Mesendoderm (in vitro differentiated cells): ENCODE measurements at regions not wholly inside any gene's neighbourhood (a gene's known extent, or its start where the extent isn't known, plus 50 kb on each side); places are given as distances from the start of the nearest gene placed in this dataset.

ENCODE experiments used
- DNase-seq: peaks from one replicate; pipeline ENCODE4 v3.0.0; 2013
- H2AK5ac ChIP-seq: 2 replicates; pipeline ENCODE4 v1.6.1; 2013; ENCODE audit warnings: low read length, inconsistent platforms
- H2BK120ac ChIP-seq: 2 replicates; pipeline ENCODE4 v1.6.1; 2013; ENCODE audit warnings: low read depth, mild to moderate bottlenecking, low read length, moderate library complexity, mixed read lengths
- H2BK15ac ChIP-seq: replicated peaks from 2 replicates; pipeline ENCODE4 v1.6.1; 2013; ENCODE audit warnings: low read depth, mild to moderate bottlenecking, moderate library complexity
- H2BK5ac ChIP-seq: 2 replicates; pipeline ENCODE4 v1.6.1; 2013; ENCODE audit warnings: low read length, inconsistent platforms
- H3K18ac ChIP-seq: 2 replicates; pipeline ENCODE4 v1.6.1; 2013; ENCODE audit warnings: mild to moderate bottlenecking, low read length, mixed read lengths
- H3K23ac ChIP-seq: one replicate; pipeline ENCODE4 v1.6.1; 2013; ENCODE audit warnings: low read length
- H3K27ac ChIP-seq: 2 replicates; pipeline ENCODE4 v1.5.1; 2013; ENCODE audit warnings: low read depth, mild to moderate bottlenecking, inconsistent platforms, low read length, moderate library complexity
- H3K27me3 ChIP-seq: 2 replicates; pipeline ENCODE4 v1.6.1; 2013; ENCODE audit warnings: low read length, control low read depth, mild to moderate bottlenecking, inconsistent platforms; ENCODE audit not compliant: insufficient read depth, poor library complexity
- H3K36me3 ChIP-seq: 2 replicates; pipeline ENCODE4 v1.6.1; 2013; ENCODE audit warnings: low read length, inconsistent platforms; ENCODE audit not compliant: control insufficient read depth, insufficient read depth
- H3K4ac ChIP-seq: one replicate; pipeline ENCODE4 v1.6.1; 2013; ENCODE audit warnings: low read depth, mild to moderate bottlenecking, low read length, moderate library complexity
- H3K4me1 ChIP-seq: 2 replicates; pipeline ENCODE4 v1.6.1; 2013; ENCODE audit warnings: low read depth, low read length, inconsistent platforms; ENCODE audit not compliant: control insufficient read depth
- H3K4me2 ChIP-seq: 2 replicates; pipeline ENCODE4 v1.6.1; 2013; ENCODE audit warnings: low read length
- H3K4me3 ChIP-seq: 2 replicates; pipeline ENCODE4 v1.5.1; 2013; ENCODE audit warnings: mild to moderate bottlenecking, low read length
- H3K56ac ChIP-seq: one replicate; pipeline ENCODE4 v1.6.1; 2013; ENCODE audit warnings: low read length
- H3K79me1 ChIP-seq: 2 replicates; pipeline ENCODE4 v1.6.1; 2013; ENCODE audit warnings: low read length, inconsistent platforms
- H3K79me2 ChIP-seq: 2 replicates; pipeline ENCODE4 v1.6.1; 2013; ENCODE audit warnings: mild to moderate bottlenecking, low read length; ENCODE audit not compliant: control insufficient read depth, insufficient read depth
- H3K9ac ChIP-seq: 2 replicates; pipeline ENCODE4 v1.6.1; 2013; ENCODE audit warnings: low read length, inconsistent platforms
- H4K5ac ChIP-seq: one replicate; pipeline ENCODE4 v1.6.1; 2013; ENCODE audit warnings: low read length
- H4K8ac ChIP-seq: one replicate; pipeline ENCODE4 v1.6.1; 2013; ENCODE audit warnings: low read depth, mild to moderate bottlenecking, control low read depth, low read length, moderate library complexity
- WGBS: extraction: QIAGEN DNeasy Blood & Tissue Kit; methylation state at CpG from one replicate; pipeline ENCODE4 v1.1.7; 2013; ENCODE audit warnings: low lambda C conversion rate, missing lambda C conversion rate; ENCODE audit not compliant: insufficient coverage; ENCODE audit errors: extremely low coverage; 5-methylcytosine and 5-hydroxymethylcytosine counted together

DNA sequence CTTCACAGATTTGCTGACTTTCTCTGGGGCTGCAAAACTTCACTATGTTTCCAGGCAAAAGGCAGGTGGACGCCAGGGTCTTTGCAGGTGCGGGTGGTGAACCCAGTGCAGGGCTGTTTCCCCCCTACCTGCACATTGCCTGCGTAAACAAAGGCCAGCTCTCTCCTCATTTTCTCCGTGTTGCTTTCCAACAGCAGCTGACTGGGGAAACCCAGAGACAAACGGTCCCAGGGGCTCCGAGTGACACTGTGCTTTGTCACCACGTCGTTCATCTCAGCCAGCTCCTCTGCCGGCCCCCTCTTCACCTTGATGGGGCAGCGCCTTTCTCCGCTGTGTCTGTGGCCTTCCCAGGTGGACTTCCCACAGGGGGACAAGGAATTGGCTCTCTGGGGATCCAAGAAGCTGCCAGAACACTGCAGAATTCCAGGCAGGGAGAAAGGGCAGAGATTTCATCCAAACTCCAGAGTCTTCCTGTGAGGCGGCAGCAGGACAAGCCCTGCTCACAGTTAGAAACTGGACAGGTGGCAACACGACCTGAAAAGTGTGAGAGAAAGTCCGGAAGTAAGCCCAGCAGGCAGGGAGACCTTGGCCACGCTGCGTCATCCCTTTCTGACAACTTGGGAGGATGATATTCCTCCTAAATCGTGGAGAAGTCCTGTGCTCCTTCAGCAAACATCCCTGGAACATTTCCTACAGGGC is 1493.7 kb downstream of the TBC1D22A start:
- Histone ChIP-seq H2BK15ac (no peak overlapping the region), H3K79me2 (no peaks in the 10 kb centered on the region), H3K27me3 (no peaks in the 10 kb centered on the region), H3K4me3 (no peak overlapping the region), H3K23ac (no peak overlapping the region), H3K27ac (no peak overlapping the region), H2BK5ac (no peak overlapping the region), H3K18ac (no peak overlapping the region), H4K5ac (no peak overlapping the region), H4K8ac (no peak overlapping the region), H3K4me1 (peaks cover 2% of the 10 kb centered on the region), H3K56ac (no peak overlapping the region), H3K9ac (no peak overlapping the region), H2BK120ac (no peak overlapping the region), H3K36me3 (no peaks in the 10 kb centered on the region), H3K4ac (no peak overlapping the region), H3K4me2 (no peak overlapping the region), H3K79me1 (no peaks in the 10 kb centered on the region), H2AK5ac (no peak overlapping the region)
- WGBS = no CpG with 5 or more reads among the region's 17 CpGs
- DNase-seq = no peak

- no peak overlapping the region for H2BK15ac ChIP-seq
- H3K27ac ChIP-seq = no peak overlapping the region
- H3K79me2 ChIP-seq = no peaks in the 10 kb centered on the region
- H3K56ac ChIP-seq = peak overlapping the region; percentile 34
- no peak overlapping the region for H3K4me2 ChIP-seq
- DNase-seq = no peak
- no peak overlapping the region for H4K5ac ChIP-seq
- peaks cover 2% of the 10 kb centered on the region for H3K4me1 ChIP-seq
- H4K8ac ChIP-seq = no peak overlapping the region
- no peaks in the 10 kb centered on the region for H3K36me3 ChIP-seq
- H2BK5ac ChIP-seq = no peak overlapping the region
- H3K18ac ChIP-seq = no peak overlapping the region
- no peak overlapping the region for H3K23ac ChIP-seq
- H3K9ac ChIP-seq = no peak overlapping the region
- no peak overlapping the region for H2BK120ac ChIP-seq
- no peak overlapping the region for H2AK5ac ChIP-seq
- no peak overlapping the region for H3K4ac ChIP-seq
- no peak overlapping the region for H3K4me3 ChIP-seq
- no CpG with 5 or more reads among the region's 13 CpGs for WGBS
- H3K27me3 ChIP-seq = no peaks in the 10 kb centered on the region
- no peaks in the 10 kb centered on the region for H3K79me1 ChIP-seq
Measured at GRCh38 chr22:48254311-48254873, 1491.9 kb downstream of the TBC1D22A start.

- no peak for DNase-seq
- WGBS = no CpG with 5 or more reads among the region's 6 CpGs
- no peaks in the 10 kb centered on the region for H3K79me2 ChIP-seq
Measured at GRCh38 chr22:48253573-48253972, 1491.1 kb downstream of the TBC1D22A start.

GRCh38 chr22:48253136-48253535 is 1490.7 kb downstream of the TBC1D22A start:
- Histone ChIP-seq H3K4me2 (no peak overlapping the region), H3K79me1 (no peaks in the 10 kb centered on the region), H3K56ac (no peak overlapping the region), H3K23ac (no peak overlapping the region), H3K36me3 (no peaks in the 10 kb centered on the region), H3K4me1 (peaks cover 2% of the 10 kb centered on the region), H4K5ac (no peak overlapping the region), H3K27ac (no peak overlapping the region), H3K9ac (no peak overlapping the region), H2BK120ac (no peak overlapping the region), H2AK5ac (no peak overlapping the region), H3K27me3 (no peaks in the 10 kb centered on the region), H3K79me2 (no peaks in the 10 kb centered on the region), H2BK5ac (no peak overlapping the region), H2BK15ac (no peak overlapping the region), H4K8ac (no peak overlapping the region), H3K4me3 (no peak overlapping the region), H3K4ac (no peak overlapping the region), H3K18ac (no peak overlapping the region)
- no peak for DNase-seq
- no CpG with 5 or more reads among the region's 13 CpGs for WGBS

More at GRCh38 chr22:48253573-48253972, 1491.1 kb downstream of the TBC1D22A start:
- no peak overlapping the region for H2AK5ac ChIP-seq
- H3K18ac ChIP-seq = no peak overlapping the region
- no peak overlapping the region for H3K56ac ChIP-seq
- H3K9ac ChIP-seq = no peak overlapping the region
- H3K27me3 ChIP-seq = no peaks in the 10 kb centered on the region
- no peak overlapping the region for H3K4ac ChIP-seq
- H2BK15ac ChIP-seq = no peak overlapping the region
- H3K4me2 ChIP-seq = no peak overlapping the region
- H3K36me3 ChIP-seq = no peaks in the 10 kb centered on the region
- no peak overlapping the region for H4K8ac ChIP-seq
- H3K79me1 ChIP-seq = no peaks in the 10 kb centered on the region
- no peak overlapping the region for H3K4me3 ChIP-seq
- no peak overlapping the region for H4K5ac ChIP-seq
- peaks cover 2% of the 10 kb centered on the region for H3K4me1 ChIP-seq
- H3K27ac ChIP-seq = no peak overlapping the region
- no peak overlapping the region for H2BK120ac ChIP-seq
- no peak overlapping the region for H2BK5ac ChIP-seq
- no peak overlapping the region for H3K23ac ChIP-seq

DNA sequence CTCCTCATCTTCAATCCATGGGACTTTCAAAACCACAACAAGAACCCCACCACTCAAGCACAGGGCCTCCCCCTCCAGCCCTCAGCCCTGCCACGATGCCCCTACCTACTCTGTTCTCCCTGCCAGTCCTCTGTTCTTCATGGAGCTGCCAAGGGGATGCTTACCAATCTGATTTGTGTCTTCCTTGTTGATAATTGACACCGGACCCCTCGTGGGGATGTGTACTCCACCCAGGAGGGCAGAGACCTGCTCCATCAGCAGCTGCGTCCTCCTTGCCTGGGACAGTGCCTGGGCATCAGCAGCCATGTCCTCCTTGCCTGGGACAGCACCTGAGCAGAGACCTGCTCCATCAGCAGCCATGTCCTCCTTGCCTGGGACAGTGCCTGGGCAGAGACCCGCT is 1489.2 kb downstream of the TBC1D22A start:
- peaks cover 2% of the 10 kb centered on the region for H3K4me1 ChIP-seq
- no peak overlapping the region for H3K56ac ChIP-seq
- no peak overlapping the region for H3K4me3 ChIP-seq
- no peaks in the 10 kb centered on the region for H3K27me3 ChIP-seq
- H3K79me1 ChIP-seq = no peaks in the 10 kb centered on the region
- DNase-seq = no peak
- no peak overlapping the region for H3K4me2 ChIP-seq
- H3K27ac ChIP-seq = no peak overlapping the region
- H3K79me2 ChIP-seq = no peaks in the 10 kb centered on the region
- no peak overlapping the region for H2BK15ac ChIP-seq
- no peak overlapping the region for H3K23ac ChIP-seq
- no peak overlapping the region for H3K18ac ChIP-seq
- no peak overlapping the region for H3K9ac ChIP-seq
- no peaks in the 10 kb centered on the region for H3K36me3 ChIP-seq
- H2AK5ac ChIP-seq = no peak overlapping the region
- no peak overlapping the region for H2BK5ac ChIP-seq
- no peak overlapping the region for H4K5ac ChIP-seq
- no peak overlapping the region for H2BK120ac ChIP-seq
- WGBS = no CpG with 5 or more reads among the region's 5 CpGs
- no peak overlapping the region for H4K8ac ChIP-seq
- H3K4ac ChIP-seq = no peak overlapping the region
